ENCODE measurements at regions not wholly inside any gene's neighbourhood (a gene's known extent, or its start where the extent isn't known, plus 50 kb on each side); places are given as distances from the start of the nearest gene placed in this dataset.

DNA sequence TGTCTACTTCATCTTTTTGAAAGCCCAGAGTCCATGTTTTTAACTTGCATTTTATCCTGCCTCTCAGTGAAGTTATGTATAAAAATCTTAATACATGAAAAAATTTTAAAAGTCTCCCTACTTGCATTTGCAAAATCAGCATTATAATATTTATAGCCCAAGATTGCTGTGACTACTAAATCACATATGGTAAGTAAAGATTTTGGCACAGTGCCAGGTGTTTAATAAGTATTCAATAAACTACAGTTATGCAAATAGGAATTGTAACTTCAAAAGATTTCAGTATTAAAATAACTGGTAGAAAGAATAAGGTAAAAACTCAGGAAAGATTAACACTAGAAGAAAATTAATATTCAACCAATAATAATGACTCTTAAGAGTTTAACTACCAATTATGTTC, 641.7 kb downstream of the LRRIQ3 start:
- no peak for TF ChIP-seq EZH2 (IDR thresholded peaks at IDR 0.05)
- no peak; the same call in 1 of the 2 replicates for TF ChIP-seq POLR2AphosphoS5 (IDR thresholded peaks at IDR 0.05; ENCODE audit: borderline replicate concordance, low read depth, low read length)
